HG03432 (cell line): ENCODE measurements at regions not wholly inside any gene's neighbourhood (a gene's known extent, or its start where the extent isn't known, plus 50 kb on each side); places are given as distances from the start of the nearest gene placed in this dataset.
"Not testable (repeated sequence)": the region's sequence is repeated elsewhere in the genome, so short reads cannot be mapped to it uniquely, and the experiment has no call there.

Source experiments
- ATAC-seq: cut with Tn5 transposase; IDR thresholded peaks from one replicate; pipeline ENCODE4 v1.9.1; 2021; ENCODE audit warnings: mild to moderate bottlenecking, moderate library complexity; ENCODE audit not compliant: unreplicated experiment

- ATAC-seq, result no peak
These were observed 442.3 kb upstream of the CHRM3 start for GRCh38 chr1:238944028-238944427.

- ATAC-seq, result no peak
These were observed 458.5 kb upstream of the CHRM3 start for GRCh38 chr1:238927899-238928298.

- no peak for ATAC-seq
These were observed 469.5 kb upstream of the CHRM3 start for GRCh38 chr1:238916828-238917227.

DNA sequence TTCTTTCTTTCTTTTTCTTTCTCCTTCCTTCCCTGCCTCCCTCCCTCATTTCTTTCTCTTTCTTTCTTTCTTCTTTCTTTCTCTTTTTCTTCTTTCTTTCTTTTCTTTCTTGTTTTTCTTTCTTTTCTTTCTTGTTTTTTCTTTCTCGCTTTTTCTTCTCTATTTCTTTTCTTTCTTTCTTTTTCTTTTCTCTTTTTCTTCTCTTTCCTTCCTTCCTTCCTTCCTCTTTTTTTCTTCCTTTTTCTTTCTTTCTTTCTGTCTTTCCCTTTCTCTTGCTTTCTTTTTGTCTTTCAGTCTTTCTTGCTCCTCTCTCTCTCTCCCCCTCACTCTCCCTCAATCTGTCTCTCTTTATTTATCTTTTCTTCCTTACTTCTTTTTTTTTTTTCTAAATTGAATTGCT, 472.0 kb upstream of the CHRM3 start:
- no peak for ATAC-seq

DNA sequence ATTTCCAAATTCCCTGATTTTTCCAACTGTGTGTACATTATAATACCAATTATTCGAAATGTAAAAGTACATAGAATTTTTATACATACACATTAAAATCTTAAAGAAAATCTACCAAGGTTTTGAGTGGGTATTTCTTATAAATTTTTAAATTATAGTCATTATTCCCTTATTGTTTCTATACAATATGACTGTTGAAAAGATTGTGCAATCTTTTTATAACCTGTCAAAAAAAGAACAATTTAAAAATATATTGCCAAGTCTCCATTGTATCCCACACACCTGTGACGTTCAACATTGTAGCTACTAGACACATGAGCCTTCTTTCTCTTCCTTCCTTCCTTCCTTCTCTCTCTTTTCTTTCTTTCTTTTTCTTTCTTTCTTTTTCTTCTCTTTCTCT, 473.2 kb upstream of the CHRM3 start:
- ATAC-seq, result no peak

GRCh38 chr1:238912148-238912547, 474.2 kb upstream of the CHRM3 start:
- no peak for ATAC-seq

DNA sequence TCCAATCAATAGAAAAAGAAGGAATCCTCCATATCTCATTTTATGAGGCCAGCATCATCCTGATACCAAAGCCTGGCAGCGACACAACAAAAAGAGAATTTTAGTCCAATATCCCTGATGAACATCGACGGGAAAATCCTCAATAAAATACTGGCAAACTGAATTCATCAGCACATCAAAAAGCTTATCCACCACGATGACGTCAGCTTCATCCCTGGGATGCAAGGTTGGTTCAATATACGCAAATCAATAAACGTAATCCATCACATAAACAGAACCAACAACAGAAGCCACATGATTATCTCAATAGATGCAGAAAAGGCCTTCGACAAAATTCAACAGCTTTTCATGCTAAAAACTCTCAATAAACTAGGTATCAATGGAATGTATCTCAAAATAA, 483.6 kb upstream of the CHRM3 start:
- ATAC-seq, result not testable (repeated sequence)

- ATAC-seq, result no peak
These were observed 486.0 kb upstream of the CHRM3 start for GRCh38 chr1:238900334-238900865.

- no peak for ATAC-seq
These were observed 487.5 kb upstream of the CHRM3 start for GRCh38 chr1:238898856-238899255.

DNA sequence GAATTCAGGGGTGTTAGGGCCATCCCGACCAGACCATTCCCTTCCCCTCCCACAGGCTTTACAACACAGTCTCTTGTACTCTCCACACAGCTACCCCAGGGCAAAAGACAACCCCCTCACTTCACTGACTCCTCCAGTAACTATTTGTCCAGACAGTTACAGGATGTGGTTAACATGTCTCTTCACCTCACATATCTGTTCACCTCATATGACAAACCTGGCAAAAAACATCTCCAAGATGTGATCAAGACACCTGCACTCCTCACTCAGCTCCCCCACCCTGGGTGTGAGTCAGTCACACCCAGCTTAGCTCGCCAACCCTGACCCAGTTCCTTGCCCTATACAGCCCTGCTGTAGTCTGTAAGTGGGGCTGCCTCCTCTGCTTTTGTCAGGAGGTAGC, 490.5 kb upstream of the CHRM3 start:
- no peak for ATAC-seq

GRCh38 chr1:238892612-238893011, 493.8 kb upstream of the CHRM3 start:
- ATAC-seq, result no peak

DNA sequence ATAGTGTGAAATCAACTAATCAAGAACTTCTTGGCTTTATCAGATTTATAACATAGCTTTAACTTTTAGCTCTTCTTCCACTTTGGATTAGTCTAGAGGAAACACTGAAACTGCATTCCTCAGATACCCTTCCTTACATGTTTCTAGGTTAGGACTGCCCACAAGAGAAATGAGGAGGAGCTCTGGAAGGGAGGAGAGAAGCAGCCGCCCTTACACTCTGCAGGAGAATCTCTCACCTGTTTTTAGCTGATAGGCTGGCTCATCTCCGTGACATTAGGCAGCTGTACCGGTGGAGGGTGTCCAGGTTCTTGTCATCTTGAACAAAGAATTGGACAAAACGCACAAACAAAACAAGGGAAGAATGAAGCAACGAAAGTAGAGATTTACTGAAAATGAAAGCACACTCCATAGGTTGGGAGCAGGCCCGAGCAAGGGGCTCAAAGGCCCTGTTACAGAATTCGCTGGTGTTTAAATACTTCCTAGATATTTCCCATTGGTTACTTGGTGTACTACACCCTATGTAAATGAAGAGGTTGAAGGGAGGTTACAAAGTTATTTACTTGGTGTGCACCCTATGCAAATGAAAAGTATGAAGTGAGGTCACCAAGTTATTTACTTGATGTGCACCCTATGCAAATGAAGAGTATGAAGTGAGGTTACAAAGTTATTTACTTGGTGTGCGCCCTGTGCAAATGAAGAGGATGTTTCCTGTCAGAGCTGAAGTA, 524.9 kb upstream of the CHRM3 start:
- ATAC-seq, result no peak

- ATAC-seq, result no peak
These were observed 552.4 kb upstream of the CHRM3 start for GRCh38 chr1:238833919-238834318.

- ATAC-seq, result no peak
These were observed 554.3 kb upstream of the CHRM3 start for GRCh38 chr1:238832106-238832505.

- no peak for ATAC-seq
These were observed 556.2 kb upstream of the CHRM3 start for GRCh38 chr1:238830036-238830611.

- no peak for ATAC-seq
These were observed 559.5 kb upstream of the CHRM3 start for GRCh38 chr1:238826891-238827290.

DNA sequence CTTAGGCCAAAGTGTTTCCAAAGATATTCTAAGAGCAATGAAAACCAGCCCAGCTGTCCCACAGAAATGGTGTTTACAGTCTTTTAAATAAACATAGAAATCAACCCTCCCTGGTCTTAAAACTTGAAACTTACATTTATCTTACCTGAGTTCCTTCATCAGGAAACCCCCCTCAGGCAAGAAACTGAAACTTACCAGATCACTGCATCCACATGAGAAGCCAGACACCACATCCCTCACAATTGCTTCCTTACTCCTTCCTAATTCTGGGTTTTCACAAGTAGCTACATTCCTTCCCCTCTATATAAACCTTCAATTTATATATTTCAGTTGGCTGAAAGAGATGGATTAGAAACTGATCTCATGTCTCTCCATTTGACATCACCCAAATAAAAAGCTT, 563.0 kb upstream of the CHRM3 start:
- no peak for ATAC-seq

- no peak for ATAC-seq
These were observed 575.0 kb upstream of the CHRM3 start for GRCh38 chr1:238811211-238811879.

GRCh38 chr1:238790882-238791281, 595.5 kb upstream of the CHRM3 start:
- no peak for ATAC-seq

GRCh38 chr1:238789916-238790667, 596.3 kb upstream of the CHRM3 start:
- ATAC-seq, result no peak

DNA sequence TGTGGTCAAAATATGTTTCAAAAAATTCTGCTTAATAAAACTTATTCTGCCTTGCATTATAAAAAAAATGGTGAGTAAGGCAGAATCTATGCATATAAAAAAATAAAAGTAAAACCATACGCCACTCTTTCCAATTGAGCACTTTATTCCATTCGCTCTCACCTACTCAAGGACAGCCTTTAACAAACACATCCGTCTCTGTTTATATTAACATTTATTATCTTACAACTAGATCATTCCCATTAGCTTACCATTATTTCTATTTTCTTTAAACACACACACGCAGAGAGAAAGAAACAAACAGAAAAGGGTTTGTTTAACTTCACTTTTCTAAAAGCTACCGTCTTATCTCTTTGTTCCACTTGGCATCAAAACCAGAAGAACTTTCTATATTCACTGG, 598.9 kb upstream of the CHRM3 start:
- ATAC-seq, result no peak
